SK-N-SH (cell line): ENCODE measurements at regions not wholly inside any gene's neighbourhood (a gene's known extent, or its start where the extent isn't known, plus 50 kb on each side); places are given as distances from the start of the nearest gene placed in this dataset.
"Not testable (repeated sequence)": the region's sequence is repeated elsewhere in the genome, so short reads cannot be mapped to it uniquely, and the experiment has no call there.

Source experiments
- CTCF ChIA-PET: fragments of 300-600, 350-600 bp; formaldehyde crosslinking; extraction: SDS; loops from one replicate; lab custom pipeline; 2021; lab: Yijun Ruan, JAX
- POLR2A ChIA-PET: fragments of 350-600 bp; sonication (Branson Sonifier 250); formaldehyde crosslinking; extraction: SDS; loops from one replicate; lab custom pipeline; 2020; ENCODE audit warnings: antibody characterized with exemption, inconsistent platforms; lab: Yijun Ruan, JAX
- DNase-seq: peaks from one replicate; pipeline ENCODE4 v3.0.0; 2012
- H2AFZ ChIP-seq: fragments of 200-600 bp; sonication (generic); 2 replicates; pipeline ENCODE4 v1.8.1; 2016; ENCODE audit warnings: antibody characterized with exemption, mild to moderate bottlenecking, low read depth
- H3F3A ChIP-seq: fragments of 200-600 bp; sonication (generic); replicated peaks from 2 replicates; pipeline ENCODE3; 2016; ENCODE audit warnings: antibody characterized with exemption, mild to moderate bottlenecking; ENCODE audit not compliant: insufficient read depth
- H3K27ac ChIP-seq, 2 experiments: fragments of 200-500 bp in 1 of 2; fragments of 200-600 bp in 1 of 2; sonication (Bioruptor generic) in 1 of 2; sonication (generic), shearing (Covaris generic) in 1 of 2; 2 replicates each; pipeline versions ENCODE4 v1.5.1 to v1.6.1; 2014 to 2016; ENCODE audit warnings: low read depth in 2 of 2, inconsistent platforms in 1 of 2, low read length in 1 of 2, mild to moderate bottlenecking in 1 of 2, mixed read lengths in 1 of 2
- H3K27me3 ChIP-seq: fragments of 200-600 bp; sonication (generic), shearing (Covaris generic); 2 replicates; pipeline ENCODE4 v1.6.1; 2016; ENCODE audit warnings: mixed run types; ENCODE audit not compliant: insufficient read depth
- H3K36me3 ChIP-seq, 2 experiments: fragments of 200-500 bp in 1 of 2; fragments of 200-600 bp in 1 of 2; sonication (Bioruptor generic) in 1 of 2; sonication (generic) in 1 of 2; replicated peaks in 1 of 2; 2 replicates each; pipeline versions ENCODE3 to v1.5.1; 2014 to 2016; ENCODE audit warnings: low read length in 1 of 2, mild to moderate bottlenecking in 1 of 2; ENCODE audit not compliant: insufficient read depth in 2 of 2, control insufficient read depth in 1 of 2
- H3K4me1 ChIP-seq, 2 experiments: fragments of 200-500 bp in 1 of 2; fragments of 200-600 bp in 1 of 2; sonication (Bioruptor generic) in 1 of 2; sonication (generic), shearing (Covaris generic) in 1 of 2; 2 replicates each; pipeline versions ENCODE4 v1.5.1 to v1.6.1; 2014 to 2016; ENCODE audit warnings: low read depth in 1 of 2, low read length in 1 of 2, mixed run types in 1 of 2; ENCODE audit not compliant: insufficient read depth in 2 of 2, control insufficient read depth in 1 of 2
- H3K4me2 ChIP-seq: fragments of 200-600 bp; sonication (generic), shearing (Covaris generic); 2 replicates; pipeline ENCODE4 v1.6.1; 2017; ENCODE audit warnings: mixed run types
- H3K4me3 ChIP-seq, 2 experiments: fragments of 200-500 bp in 1 of 2; fragments of 200-600 bp in 1 of 2; sonication (Bioruptor generic) in 1 of 2; sonication (generic), shearing (Covaris generic) in 1 of 2; 2 replicates each; pipeline versions ENCODE4 v1.5.1 to v1.8.1; 2014 to 2016; ENCODE audit warnings: low read depth in 2 of 2, inconsistent platforms in 1 of 2, low read length in 1 of 2, mild to moderate bottlenecking in 1 of 2, mixed read lengths in 1 of 2, moderate library complexity in 1 of 2
- H3K79me2 ChIP-seq: fragments of 200-600 bp; sonication (generic); 2 replicates; pipeline ENCODE4 v1.8.1; 2017; ENCODE audit warnings: mild to moderate bottlenecking; ENCODE audit not compliant: insufficient read depth
- H3K9ac ChIP-seq: fragments of 200-600 bp; sonication (generic); 2 replicates; pipeline ENCODE4 v1.6.1; 2017; ENCODE audit warnings: mixed run types
- H3K9me2 ChIP-seq: fragments of 200-600 bp; sonication (generic); 2 replicates; pipeline ENCODE4 v1.6.1; 2017; ENCODE audit warnings: mixed run types
- H3K9me3 ChIP-seq: fragments of 200-600 bp; sonication (generic); 2 replicates; pipeline ENCODE4 v1.6.1; 2017; ENCODE audit warnings: mixed run types, mild to moderate bottlenecking, moderate library complexity
- H4K20me1 ChIP-seq: fragments of 200-600 bp; sonication (generic); 2 replicates; pipeline ENCODE4 v1.6.1; 2017; ENCODE audit warnings: mild to moderate bottlenecking, mixed run types; ENCODE audit not compliant: insufficient read depth
- EZH2phosphoT487 ChIP-seq: fragments of 200-600 bp; sonication (generic); IDR thresholded peaks from 2 replicates; pipeline ENCODE4 v1.6.1; 2017; ENCODE audit warnings: low read depth, mixed run types, mild to moderate bottlenecking, antibody characterized with exemption, moderate library complexity, borderline replicate concordance
- FOSL2 ChIP-seq: IDR thresholded peaks from 2 replicates; pipeline ENCODE4 v1.4.0; 2012; ENCODE audit warnings: low read depth, mild to moderate bottlenecking, moderate library complexity, borderline replicate concordance
- GABPA ChIP-seq: IDR thresholded peaks from 2 replicates; pipeline ENCODE4 v1.4.0; 2012; ENCODE audit warnings: low read depth, mild to moderate bottlenecking
- GATA2 ChIP-seq: sonication (generic); formaldehyde crosslinking; IDR thresholded peaks from 2 replicates; pipeline ENCODE4 v1.5.0; 2020; ENCODE audit warnings: mild to moderate bottlenecking, missing genetic modification reagents
- NFIC ChIP-seq: IDR thresholded peaks from 2 replicates; pipeline ENCODE4 v1.4.0; 2012; ENCODE audit warnings: borderline replicate concordance
- RAD21 ChIP-seq: IDR thresholded peaks from 2 replicates; pipeline ENCODE4 v1.6.1; 2012; ENCODE audit warnings: mild to moderate bottlenecking, low read length
- RFX5 ChIP-seq: IDR thresholded peaks from 2 replicates; pipeline ENCODE4 v1.6.1; 2012; ENCODE audit warnings: mild to moderate bottlenecking, improper control_type of control experiment, low read length
- RXRA ChIP-seq: IDR thresholded peaks from 2 replicates; pipeline ENCODE4 v1.4.0; 2012; ENCODE audit warnings: low read depth, mild to moderate bottlenecking, borderline replicate concordance
- USF1 ChIP-seq: IDR thresholded peaks from 2 replicates; pipeline ENCODE4 v1.4.0; 2012; ENCODE audit warnings: low read depth, borderline replicate concordance
- WGBS: methylation state at CpG from one replicate; pipeline ENCODE4 v1.1.6; 2017; ENCODE audit warnings: low lambda C conversion rate; 5-methylcytosine and 5-hydroxymethylcytosine counted together

- no peaks in the 10 kb centered on the region for H3K27me3 ChIP-seq
- DNase-seq = no peak
- no peak overlapping the region for H3K4me3 ChIP-seq
- H3K27ac ChIP-seq = no peak overlapping the region
- ChIA-PET CTCF (no interaction called here), POLR2A (no interaction called here)
- H3K4me2 ChIP-seq = no peak overlapping the region
- no peak overlapping the region for H3K9ac ChIP-seq
- no peaks in the 10 kb centered on the region for H3K9me3 ChIP-seq
- H4K20me1 ChIP-seq = no peaks in the 10 kb centered on the region
- no peak overlapping the region for H2AFZ ChIP-seq
- no peaks in the 10 kb centered on the region for H3F3A ChIP-seq
- WGBS = 40% methylated on average over 2 of the region's 2 CpGs
- no peaks in the 10 kb centered on the region for H3K9me2 ChIP-seq
- TF ChIP-seq RAD21 = no peak
- TF ChIP-seq RFX5 = no peak
- no peak for TF ChIP-seq GABPA
- no peaks in the 10 kb centered on the region for H3K79me2 ChIP-seq
- no peaks in the 10 kb centered on the region for H3K4me1 ChIP-seq
- H3K36me3 ChIP-seq = no peaks in the 10 kb centered on the region
Observed at GRCh38 chr4:164261831-164262230, 492.1 kb upstream of the SMIM31 start.

- H3K36me3 ChIP-seq, H3K9ac ChIP-seq, H3K79me2 ChIP-seq, H3F3A ChIP-seq, POLR2A ChIA-PET, H2AFZ ChIP-seq, CTCF ChIA-PET, H3K27ac ChIP-seq, H3K4me2 ChIP-seq, DNase-seq, H3K27me3 ChIP-seq, H3K4me1 ChIP-seq, H3K9me3 ChIP-seq, H4K20me1 ChIP-seq, H3K4me3 ChIP-seq, H3K9me2 ChIP-seq: not testable (repeated sequence)
- 5% methylated on average over 1 of the region's 1 CpG for WGBS
Observed at GRCh38 chr4:164262508-164262907, 491.4 kb upstream of the SMIM31 start.

GRCh38 chr4:164277414-164277813 is 476.5 kb upstream of the SMIM31 start:
- CTCF ChIA-PET, H3K27me3 ChIP-seq, H4K20me1 ChIP-seq, H3K9me3 ChIP-seq, H3F3A ChIP-seq, H3K4me3 ChIP-seq, H2AFZ ChIP-seq, H3K9ac ChIP-seq, H3K4me2 ChIP-seq, POLR2A ChIA-PET, H3K9me2 ChIP-seq, H3K79me2 ChIP-seq, DNase-seq, H3K4me1 ChIP-seq, H3K36me3 ChIP-seq, H3K27ac ChIP-seq: not testable (repeated sequence)
- 2% methylated on average over 2 of the region's 2 CpGs for WGBS

- H3F3A ChIP-seq = no peaks in the 10 kb centered on the region
- TF ChIP-seq GATA2 (CRISPR knock-in tag) = no peak
- TF ChIP-seq FOSL2 = no peak
- TF ChIP-seq NFIC = no peak
- TF ChIP-seq EZH2phosphoT487 = no peak
- no peak for TF ChIP-seq RXRA
- no peak for TF ChIP-seq USF1
Observed at GRCh38 chr4:164287173-164287572, 466.8 kb upstream of the SMIM31 start.

More at GRCh38 chr4:164287173-164287572, 466.8 kb upstream of the SMIM31 start:
- H3K27me3 ChIP-seq = no peaks in the 10 kb centered on the region
- CTCF ChIA-PET = no interaction called here
- no peaks in the 10 kb centered on the region for H4K20me1 ChIP-seq
- no peaks in the 10 kb centered on the region for H3K79me2 ChIP-seq
- POLR2A ChIA-PET = no interaction called here
- H3K4me2 ChIP-seq = no peak overlapping the region
- H3K36me3 ChIP-seq = no peaks in the 10 kb centered on the region
- no peak overlapping the region for H2AFZ ChIP-seq
- H3K27ac ChIP-seq = no peak overlapping the region
- no peaks in the 10 kb centered on the region for H3K4me1 ChIP-seq
- H3K9ac ChIP-seq = no peak overlapping the region
- H3K9me2 ChIP-seq = no peaks in the 10 kb centered on the region
- H3K4me3 ChIP-seq = no peak overlapping the region
- no peak for DNase-seq
- H3K9me3 ChIP-seq = no peaks in the 10 kb centered on the region
- WGBS = 39% methylated on average over 6 of the region's 6 CpGs
